Spinal cord (tissue), 9 donors: ENCODE measurements at regions not wholly inside any gene's neighbourhood (a gene's known extent, or its start where the extent isn't known, plus 50 kb on each side); places are given as distances from the start of the nearest gene placed in this dataset.
"Not testable (repeated sequence)": the region's sequence is repeated elsewhere in the genome, so short reads cannot be mapped to it uniquely, and the experiment has no call there.

Experiments
- DNase-seq, 6 donors: peaks; one replicate each; pipeline versions ENCODE4 v3.0.0 to v3.0.0-alpha.2; 2013 to 2015; ENCODE audit warnings: low spot score in 6 of 6, low read depth in 4 of 6
- H3K27ac ChIP-seq: one replicate; pipeline ENCODE4 v1.5.1; 2013; ENCODE audit warnings: low read depth, low read length, control low read depth
- H3K27me3 ChIP-seq: one replicate; pipeline ENCODE4 v1.6.1; 2013; ENCODE audit warnings: low read length; ENCODE audit not compliant: control insufficient read depth, insufficient read depth
- H3K36me3 ChIP-seq: one replicate; pipeline ENCODE4 v1.6.1; 2013; ENCODE audit warnings: low read length; ENCODE audit not compliant: control insufficient read depth, insufficient read depth
- H3K4me1 ChIP-seq: one replicate; pipeline ENCODE4 v1.6.1; 2013; ENCODE audit warnings: low read length; ENCODE audit not compliant: control insufficient read depth, insufficient read depth
- H3K4me3 ChIP-seq: one replicate; pipeline ENCODE4 v1.5.1; 2013; ENCODE audit warnings: low read depth, low read length, control low read depth
- H3K9me3 ChIP-seq: one replicate; pipeline ENCODE4 v1.6.1; 2013; ENCODE audit warnings: low read length; ENCODE audit not compliant: control insufficient read depth, insufficient read depth
- WGBS: methylation state at CpG from one replicate; pipeline ENCODE4 v1.1.5; 2013; ENCODE audit warnings: missing lambda C conversion rate; ENCODE audit not compliant: insufficient coverage; 5-methylcytosine and 5-hydroxymethylcytosine counted together
- donor health status: healthy.

DNA sequence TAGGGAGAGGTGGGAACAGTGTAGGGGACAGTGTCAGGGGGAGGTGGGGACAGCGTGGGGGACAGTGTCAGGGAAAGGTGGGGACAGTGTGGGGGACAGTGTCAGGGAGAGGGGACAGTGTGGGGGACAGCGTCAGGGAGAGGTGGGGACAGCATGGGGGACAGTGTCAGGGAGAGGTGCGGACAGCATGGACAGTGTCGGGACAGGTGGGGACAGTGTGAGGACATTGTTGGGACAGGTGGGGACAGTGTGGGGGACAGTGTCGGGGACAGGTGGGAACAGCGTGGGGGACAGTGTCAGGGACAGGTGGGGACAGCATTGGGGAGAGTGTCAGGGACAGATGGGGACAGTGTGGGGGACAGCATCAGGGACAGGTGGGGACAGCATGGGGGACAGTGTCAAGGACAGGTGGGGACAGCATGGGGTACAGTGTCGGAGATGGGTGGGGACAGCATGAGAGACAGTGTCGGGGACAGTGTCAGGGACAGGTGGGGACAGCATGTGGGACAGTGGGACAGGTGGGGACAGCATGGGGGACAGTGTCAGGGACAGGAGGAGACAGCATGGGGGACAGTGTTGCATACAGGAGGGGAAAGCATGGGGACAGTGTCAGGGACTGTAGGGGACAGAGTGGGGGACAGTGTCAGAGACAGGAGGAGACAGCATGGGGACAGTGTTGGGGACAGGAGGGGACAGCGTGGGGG lies 139.0 kb downstream of the TMEM121 start:
- H3K27ac ChIP-seq: no peak overlapping the region
- H3K9me3 ChIP-seq: no peaks in the 10 kb centered on the region
- no peaks in the 10 kb centered on the region for H3K36me3 ChIP-seq
- H3K27me3 ChIP-seq: no peaks in the 10 kb centered on the region
- 71% methylated on average over 9 of the region's 9 CpGs for WGBS
- no peak overlapping the region for H3K4me3 ChIP-seq
- peaks cover 4% of the 10 kb centered on the region for H3K4me1 ChIP-seq
- no peak for DNase-seq

- no peak for DNase-seq
- WGBS: 76% methylated on average over 6 of the region's 6 CpGs
Observed at GRCh38 chr14:105665951-105666277, 139.5 kb downstream of the TMEM121 start.

DNA sequence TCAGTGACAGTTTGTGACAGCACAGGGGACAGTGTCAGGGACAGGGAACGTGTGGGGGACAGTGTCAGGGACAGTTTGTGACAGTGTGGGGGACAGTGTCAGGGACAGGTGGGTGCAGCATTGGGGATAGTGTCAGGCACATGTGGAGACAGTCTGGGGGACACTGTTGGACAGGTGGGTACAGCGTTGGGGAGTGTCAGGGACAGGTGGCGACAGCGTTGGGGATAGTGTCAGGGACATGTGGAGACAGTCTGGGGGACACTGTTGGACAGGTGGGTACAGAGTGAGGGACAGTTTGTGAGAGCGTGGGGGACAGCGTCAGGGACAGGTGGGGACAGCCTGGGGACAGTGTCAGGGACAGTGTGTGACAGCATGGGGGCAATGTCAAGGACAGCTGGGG lies 140.0 kb downstream of the TMEM121 start:
- H3K27ac ChIP-seq: no peak overlapping the region
- H3K36me3 ChIP-seq: no peaks in the 10 kb centered on the region
- H3K4me1 ChIP-seq: peaks cover 4% of the 10 kb centered on the region
- no peak overlapping the region for H3K4me3 ChIP-seq
- WGBS: 78% methylated on average over 6 of the region's 6 CpGs
- H3K9me3 ChIP-seq: no peaks in the 10 kb centered on the region
- H3K27me3 ChIP-seq: no peaks in the 10 kb centered on the region
- DNase-seq: no peak

More at GRCh38 chr14:105665951-105666277, 139.5 kb downstream of the TMEM121 start:
- H3K27ac ChIP-seq: no peak overlapping the region
- no peaks in the 10 kb centered on the region for H3K36me3 ChIP-seq
- no peaks in the 10 kb centered on the region for H3K27me3 ChIP-seq
- no peaks in the 10 kb centered on the region for H3K9me3 ChIP-seq
- no peak overlapping the region for H3K4me3 ChIP-seq
- peaks cover 4% of the 10 kb centered on the region for H3K4me1 ChIP-seq

DNA sequence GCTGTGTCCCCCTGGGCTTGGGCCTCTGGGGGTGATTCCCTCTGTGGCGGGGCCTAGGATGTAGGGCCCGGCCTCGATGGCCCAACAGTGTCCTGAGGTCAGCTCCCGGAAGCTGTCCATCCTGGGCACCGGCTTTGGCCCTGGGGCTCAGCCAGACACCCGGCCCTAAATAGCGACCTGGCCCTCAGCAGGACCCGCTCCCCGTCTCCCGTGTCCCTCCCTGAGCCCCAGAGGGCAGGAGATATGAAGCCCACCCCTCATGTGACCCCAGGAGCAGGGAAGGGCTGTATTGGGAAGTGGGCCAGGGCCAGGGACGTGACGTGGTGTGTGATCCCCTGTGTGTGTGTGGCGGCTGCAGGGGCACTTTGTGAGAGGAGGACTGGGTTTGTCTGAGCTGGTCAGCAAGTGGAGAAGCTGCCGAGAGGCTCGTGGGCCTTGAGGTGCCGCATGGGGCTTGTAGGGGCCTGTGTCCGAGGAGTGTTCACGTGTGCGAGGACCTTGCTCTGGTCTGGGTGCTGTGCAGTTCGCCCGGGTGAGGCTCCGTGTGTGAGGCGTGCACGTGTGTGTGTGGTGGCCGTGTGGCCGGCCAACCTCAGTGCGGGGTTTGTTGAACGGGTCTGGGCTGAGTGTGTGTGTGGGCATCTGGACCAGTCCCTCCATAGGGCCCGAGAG lies 140.7 kb downstream of the TMEM121 start:
- not testable (repeated sequence) for H3K4me3 ChIP-seq, H3K4me1 ChIP-seq, DNase-seq, H3K9me3 ChIP-seq, H3K36me3 ChIP-seq, H3K27me3 ChIP-seq, H3K27ac ChIP-seq
- 79% methylated on average over 15 of the region's 29 CpGs for WGBS

DNA sequence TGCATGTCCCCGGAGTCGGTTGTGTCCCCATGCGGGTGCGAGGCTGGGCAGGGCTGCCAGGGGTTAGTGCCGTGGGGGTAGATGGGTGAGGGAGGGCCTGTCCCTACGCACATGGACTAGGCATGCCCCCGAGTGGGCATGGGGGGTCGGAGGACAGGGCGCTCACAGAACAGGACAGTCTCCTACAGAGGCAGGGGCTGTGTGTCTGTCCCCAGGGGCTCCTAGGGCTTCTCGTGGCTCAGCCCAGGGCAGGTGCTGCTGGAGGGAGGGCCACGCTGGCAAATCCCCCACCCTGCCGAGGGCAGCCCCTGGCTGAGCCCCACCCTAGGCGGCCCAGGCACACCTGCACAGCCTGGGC lies 141.3 kb downstream of the TMEM121 start:
- not testable (repeated sequence) for H3K9me3 ChIP-seq, H3K36me3 ChIP-seq

GRCh38 chr14:105668021-105668420 lies 141.6 kb downstream of the TMEM121 start:
- H3K4me3 ChIP-seq, H3K27me3 ChIP-seq, H3K36me3 ChIP-seq, H3K27ac ChIP-seq, DNase-seq, H3K9me3 ChIP-seq, H3K4me1 ChIP-seq: not testable (repeated sequence)
- WGBS: 93% methylated on average over 14 of the region's 22 CpGs

More for the DNA sequence above, 141.3 kb downstream of the TMEM121 start:
- not testable (repeated sequence) for H3K4me1 ChIP-seq, H3K4me3 ChIP-seq, H3K27me3 ChIP-seq, DNase-seq, H3K27ac ChIP-seq
- WGBS: 80% methylated on average over 7 of the region's 13 CpGs

GRCh38 chr14:105668471-105669230 lies 142.3 kb downstream of the TMEM121 start:
- not testable (repeated sequence) for H3K36me3 ChIP-seq, H3K4me1 ChIP-seq, H3K27me3 ChIP-seq, H3K4me3 ChIP-seq, DNase-seq, H3K27ac ChIP-seq, H3K9me3 ChIP-seq
- WGBS: 92% methylated on average over 28 of the region's 29 CpGs

DNA sequence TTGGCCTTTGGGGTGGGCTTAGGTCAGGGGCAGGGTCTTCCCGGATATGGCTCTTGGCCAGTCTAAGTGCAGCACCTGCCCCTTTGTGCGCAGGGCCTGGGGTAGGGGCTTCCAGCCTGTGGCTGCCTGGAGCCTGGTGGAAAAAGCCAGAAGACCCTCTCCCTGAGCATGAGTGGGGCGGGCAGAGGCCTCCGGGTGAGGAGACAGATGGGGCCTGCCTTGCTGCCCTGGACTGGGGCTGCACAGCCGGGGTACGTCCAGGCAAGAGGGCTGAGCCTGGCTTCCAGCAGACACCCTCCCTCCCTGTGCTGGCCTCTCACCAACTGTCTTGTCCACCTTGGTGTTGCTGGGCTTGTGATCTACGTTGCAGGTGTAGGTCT lies 142.8 kb downstream of the TMEM121 start:
- not testable (repeated sequence) for H3K27me3 ChIP-seq, H3K27ac ChIP-seq, H3K4me1 ChIP-seq, H3K4me3 ChIP-seq, H3K9me3 ChIP-seq, H3K36me3 ChIP-seq, DNase-seq
- WGBS: 94% methylated on average over 3 of the region's 7 CpGs

DNA sequence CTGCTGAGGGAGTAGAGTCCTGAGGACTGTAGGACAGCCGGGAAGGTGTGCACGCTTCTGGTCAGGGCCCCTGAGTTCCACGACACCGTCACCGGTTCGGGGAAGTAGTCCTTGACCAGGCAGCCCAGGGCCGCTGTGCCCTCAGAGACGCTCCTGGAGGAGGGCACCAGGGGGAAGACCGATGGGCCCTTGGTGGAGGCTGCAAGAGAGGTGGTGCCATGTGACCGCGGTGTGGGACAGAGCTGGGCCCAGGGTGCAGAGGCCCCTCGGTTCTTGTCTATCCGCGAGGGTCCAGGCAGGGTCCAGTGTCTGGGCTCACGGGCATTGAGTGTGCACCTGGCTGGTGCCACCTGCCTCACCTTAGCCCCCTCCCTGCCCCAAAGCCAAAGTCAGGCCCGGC lies 143.3 kb downstream of the TMEM121 start:
- DNase-seq, H3K27ac ChIP-seq, H3K36me3 ChIP-seq, H3K27me3 ChIP-seq, H3K9me3 ChIP-seq, H3K4me1 ChIP-seq, H3K4me3 ChIP-seq: not testable (repeated sequence)
- 89% methylated on average over 14 of the region's 16 CpGs for WGBS
